M059J (cell line): ENCODE measurements at regions not wholly inside any gene's neighbourhood (a gene's known extent, or its start where the extent isn't known, plus 50 kb on each side); places are given as distances from the start of the nearest gene placed in this dataset.

ENCODE experiments used
- DNase-seq: peaks from one replicate; pipeline ENCODE4 v3.0.0-alpha.2; 2012; ENCODE audit warnings: low read depth

DNA sequence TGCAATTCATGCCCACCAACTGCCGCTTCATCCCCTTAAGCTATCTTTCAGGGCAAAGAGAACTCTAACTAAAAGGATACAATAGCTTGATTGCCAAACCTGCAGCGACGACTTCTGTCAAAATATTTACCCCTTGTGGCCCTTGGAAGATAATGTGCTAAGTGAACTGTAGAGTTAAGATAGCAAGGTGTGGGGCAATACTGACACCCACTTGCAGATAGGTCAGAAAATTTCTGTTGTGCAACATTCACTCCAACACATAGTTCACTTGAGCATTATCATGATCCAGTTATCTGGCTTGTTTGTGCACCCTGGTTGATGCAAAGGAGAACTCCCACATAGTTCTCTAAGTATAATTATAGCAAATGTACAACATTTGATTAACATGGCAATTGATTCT is 55.6 kb downstream of the RHOXF2B start:
- no peak for DNase-seq

DNA sequence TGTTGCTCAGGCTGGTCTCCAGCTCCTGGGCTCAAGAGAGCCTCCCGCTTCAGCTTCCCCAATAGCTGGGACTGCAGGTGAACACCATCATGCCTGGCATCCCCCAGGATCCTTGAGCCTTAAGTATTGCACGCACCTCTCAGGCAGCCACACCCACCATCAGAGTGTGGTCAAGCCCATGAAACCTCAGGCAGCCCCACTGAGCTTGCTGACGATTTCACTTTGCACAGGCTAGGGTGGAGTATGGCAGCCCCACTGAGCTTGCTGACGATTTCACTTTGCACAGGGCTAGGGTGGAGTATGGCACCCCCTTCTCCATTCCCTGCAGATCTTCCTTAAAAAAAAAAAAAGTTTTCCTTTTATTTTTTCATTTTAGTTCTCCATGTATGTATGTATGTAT is 57.2 kb downstream of the RHOXF2B start:
- DNase-seq: no peak

DNA sequence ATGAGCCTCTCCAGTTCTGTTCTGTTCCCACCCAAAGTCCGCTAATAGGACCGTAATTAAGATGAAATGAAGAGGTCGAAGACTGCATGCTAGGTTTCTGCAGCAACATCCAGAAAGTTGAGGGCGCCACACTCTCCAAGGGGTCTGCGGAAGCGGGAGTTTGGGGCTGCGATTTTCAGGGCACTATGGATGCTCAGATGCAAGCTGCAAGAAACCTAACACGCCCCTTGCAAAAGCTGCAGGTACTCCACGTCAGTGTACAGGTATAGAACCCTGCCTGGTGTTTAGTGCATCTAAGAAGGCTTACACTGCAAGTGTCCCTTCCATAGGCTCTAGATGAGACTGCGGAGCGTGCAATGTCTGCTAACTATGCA is 61.4 kb downstream of the RHOXF2B start:
- no peak for DNase-seq

DNA sequence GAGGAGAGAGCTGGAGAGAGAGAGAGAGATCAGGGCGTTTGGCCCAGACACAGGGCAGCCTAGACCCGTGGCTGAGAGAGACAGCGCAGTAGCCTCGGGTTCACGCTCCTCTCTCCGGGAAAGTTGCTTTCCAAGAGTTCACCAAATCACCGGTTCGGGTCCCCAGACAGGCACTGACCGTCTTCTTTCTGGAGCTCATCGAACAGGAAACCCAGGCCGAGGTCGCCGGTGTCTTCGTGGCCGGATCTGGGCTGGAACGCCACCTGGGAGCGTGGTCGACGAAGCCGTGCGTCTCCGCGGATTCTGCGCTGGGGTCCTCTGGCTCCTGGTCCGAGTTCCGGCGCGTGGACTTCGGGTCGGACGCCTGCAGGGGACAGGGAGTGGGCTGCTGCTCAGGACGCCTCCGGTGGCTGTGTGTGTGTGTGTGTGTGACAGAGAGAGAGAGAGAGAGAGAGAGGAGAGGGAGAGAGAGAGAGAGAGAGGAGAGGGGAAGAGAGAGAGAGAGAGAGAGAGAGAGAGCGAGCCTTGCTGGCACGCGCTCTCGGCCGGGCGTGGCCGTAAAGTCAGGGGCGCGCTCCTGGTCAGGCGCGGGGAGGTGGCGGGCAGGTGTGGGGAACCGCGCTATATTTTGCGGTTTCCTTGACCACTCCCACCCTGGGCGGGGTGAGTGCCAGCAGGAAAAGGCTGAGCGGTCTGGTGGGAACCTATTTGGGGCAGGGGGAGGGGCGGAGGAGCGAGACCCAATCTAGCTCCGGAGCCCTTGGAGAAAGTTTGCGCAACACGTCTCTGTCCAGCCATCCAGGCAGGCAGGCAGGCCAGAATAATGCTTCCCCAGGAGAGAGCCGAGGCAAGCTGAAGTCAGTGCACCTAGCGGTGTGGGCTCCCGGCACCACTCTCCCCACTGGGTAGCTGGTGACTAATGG is 62.1 kb downstream of the RHOXF2B start:
- no peak for DNase-seq

DNA sequence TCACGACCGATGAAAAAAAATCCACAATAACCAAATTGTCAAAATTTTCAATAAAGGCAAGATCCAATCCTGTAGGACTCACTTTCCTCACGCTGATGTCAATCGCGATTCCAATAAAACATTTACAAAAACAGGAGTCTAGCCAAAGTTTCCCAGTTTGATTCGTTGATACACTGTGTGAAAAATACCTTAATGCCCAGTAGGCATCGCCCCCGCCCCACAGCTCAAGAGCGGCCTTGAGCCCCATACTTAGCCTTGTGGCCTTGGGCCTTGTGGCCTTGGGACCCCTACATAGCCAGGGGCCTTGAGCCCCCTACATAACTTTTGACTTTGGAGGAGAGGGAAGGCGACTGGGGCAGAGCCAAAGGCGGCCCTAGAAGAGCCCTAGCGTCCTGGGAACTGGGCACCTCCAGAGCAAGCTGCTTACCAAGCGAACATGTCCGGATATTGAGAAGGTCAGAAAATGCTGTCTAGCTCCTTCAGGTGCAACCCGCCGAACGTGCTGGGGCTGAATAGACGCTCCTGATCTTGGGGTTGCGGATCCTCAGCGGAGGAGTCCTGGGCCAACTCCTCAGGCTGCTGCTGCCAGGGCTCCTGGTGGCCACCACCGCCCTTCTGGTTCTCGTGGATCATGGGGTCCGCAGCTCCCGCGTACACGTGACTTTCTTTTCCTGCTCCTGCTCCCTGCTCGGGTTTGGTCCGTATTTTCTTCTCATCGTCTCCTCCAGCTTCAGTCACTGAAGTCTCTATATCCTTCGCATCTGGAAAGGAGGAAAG is 62.9 kb downstream of the RHOXF2B start:
- DNase-seq: no peak

DNA sequence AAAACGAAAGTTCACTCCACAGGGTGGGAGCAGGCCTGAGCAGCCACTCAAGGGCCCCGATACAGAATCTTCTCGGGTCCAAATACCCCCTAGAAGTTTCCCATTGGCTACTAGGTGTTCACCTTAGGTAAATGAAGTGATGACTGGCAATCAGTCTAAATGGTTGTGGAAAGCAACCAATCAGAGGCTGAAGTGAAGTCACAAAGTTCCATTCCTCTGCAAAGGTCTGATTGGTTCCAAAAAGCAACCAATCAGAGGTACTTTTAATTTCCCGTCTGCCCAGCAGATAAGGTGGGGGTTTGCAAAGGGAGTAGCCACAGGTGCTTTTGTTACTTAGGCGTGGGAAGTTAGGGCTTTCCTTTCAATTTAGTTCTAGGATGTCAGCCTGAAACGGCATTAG is 58.2 kb upstream of the NKAP start:
- DNase-seq: no peak

DNA sequence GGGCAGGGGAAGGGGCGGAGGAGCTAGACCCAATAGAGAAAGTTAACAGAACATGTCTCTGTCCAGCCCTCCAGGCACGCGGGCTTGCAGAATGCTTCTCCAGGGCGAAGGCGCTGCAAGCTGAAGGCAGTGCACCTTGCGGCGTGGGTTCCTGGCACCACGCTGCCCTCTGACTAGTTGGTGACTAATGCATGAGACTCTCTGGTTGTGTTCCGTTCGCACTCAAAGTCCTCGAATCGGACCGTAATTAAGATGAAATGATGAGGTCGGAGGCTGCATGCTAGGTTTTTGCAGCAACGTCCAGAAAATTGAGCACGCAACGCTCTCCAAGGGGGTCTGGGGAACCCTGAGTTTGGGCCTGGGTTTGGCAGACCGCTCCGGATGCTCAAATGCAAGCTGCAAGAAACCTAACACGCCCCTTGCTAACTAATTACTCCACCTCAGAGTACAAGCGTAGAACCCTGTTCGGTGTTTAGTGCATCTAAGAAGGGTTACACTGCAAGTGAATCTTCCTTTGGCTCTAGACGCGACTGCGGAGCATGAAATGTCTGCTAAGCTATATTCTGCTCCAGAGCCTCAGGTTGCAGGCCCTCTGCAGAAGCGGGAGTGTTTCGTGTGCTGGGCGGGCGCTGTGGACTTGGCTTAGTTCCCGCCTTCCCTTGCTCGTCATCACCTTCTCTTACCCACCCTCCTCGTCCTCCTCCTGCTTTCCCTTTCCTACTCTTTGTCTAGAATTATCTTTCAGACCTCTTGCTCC is 57.1 kb upstream of the NKAP start:
- peak; percentile 56 for DNase-seq

DNA sequence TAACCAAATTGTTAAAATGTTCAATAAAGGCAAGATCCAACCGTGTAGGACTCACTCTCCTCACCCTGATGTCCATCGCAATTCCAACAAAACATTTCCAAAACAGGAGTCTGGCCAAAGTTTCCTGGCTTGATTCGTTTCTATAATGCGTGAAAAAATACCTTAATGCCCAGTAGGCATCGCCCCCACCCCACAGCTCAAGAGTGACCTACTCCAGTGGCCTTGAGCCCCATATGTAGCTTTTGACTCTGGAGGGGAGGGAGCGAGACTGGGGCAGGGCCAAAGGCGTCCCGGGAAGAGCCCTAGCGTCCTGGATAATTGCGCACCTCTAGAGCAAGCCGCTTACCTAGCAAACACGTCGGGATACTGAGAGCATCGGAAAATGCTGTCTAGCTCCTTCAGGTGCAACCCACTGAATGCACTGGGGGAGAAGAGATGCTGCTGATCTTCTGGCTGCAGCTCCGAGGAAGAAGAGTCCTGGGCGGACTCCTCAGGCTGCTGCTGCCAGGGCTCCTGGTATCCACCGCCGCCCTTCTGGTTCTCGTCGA is 55.6 kb upstream of the NKAP start:
- DNase-seq: no peak

DNA sequence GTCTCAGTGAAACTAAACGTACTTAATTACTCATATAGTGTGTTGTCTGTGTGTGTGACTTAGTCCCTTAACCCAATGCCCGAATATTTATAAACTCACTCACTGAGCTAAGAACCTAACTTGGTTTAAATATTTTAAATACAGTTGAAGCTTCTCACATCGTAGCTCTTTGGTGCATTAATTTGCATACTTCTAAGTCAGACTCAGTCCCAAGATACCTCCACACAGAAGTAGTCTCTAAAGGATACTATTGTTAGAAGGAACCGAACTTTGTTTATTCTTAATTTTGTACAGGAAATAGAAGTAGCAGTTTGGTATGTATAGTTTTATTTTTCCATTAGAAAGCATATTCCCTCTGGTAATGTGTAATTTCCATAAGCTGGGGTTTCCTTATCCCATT is 54.0 kb upstream of the NKAP start:
- no peak for DNase-seq

DNA sequence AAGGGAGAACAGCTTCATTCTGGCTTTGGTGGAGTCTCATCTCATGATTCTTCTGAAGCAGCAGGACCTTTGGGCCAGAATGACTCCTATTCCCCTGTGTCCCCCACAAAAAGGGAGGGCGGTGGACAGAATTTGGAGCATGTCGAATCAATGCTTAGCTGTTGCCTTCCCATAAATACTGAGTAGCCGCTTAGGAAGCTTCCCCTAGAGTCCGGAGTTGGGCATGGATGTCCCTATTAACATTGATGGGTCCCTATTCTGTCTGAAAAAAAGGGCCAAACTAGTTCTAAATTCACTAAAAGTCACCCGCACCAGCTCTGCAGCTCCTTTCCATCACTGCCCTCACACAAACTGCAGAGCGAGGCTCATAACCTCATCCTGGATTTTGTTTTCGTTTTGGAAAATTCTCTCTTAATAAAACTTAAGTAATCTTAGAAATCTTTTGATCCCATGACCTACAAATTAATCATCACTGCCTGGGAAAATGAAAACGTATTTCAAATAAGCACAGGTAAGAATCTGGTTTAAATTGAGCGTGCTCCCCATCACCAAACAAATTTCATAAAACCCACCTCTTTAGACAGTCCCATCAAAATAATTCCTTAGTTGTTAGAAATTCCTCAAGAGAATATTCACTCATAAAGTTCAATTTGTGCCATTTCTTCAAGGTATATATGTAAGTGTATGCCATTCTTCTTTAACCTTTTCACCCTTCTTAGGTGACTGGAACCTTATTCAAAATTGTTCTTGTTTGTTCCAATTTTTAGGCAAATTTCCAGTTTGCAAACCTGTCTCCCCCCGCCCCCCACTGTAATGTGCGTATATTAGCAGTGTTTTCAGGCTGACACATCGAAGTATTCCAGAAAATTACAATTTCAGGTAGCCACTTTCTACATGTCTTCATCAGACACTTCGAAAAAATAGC is 53.3 kb upstream of the NKAP start:
- no peak for DNase-seq

DNA sequence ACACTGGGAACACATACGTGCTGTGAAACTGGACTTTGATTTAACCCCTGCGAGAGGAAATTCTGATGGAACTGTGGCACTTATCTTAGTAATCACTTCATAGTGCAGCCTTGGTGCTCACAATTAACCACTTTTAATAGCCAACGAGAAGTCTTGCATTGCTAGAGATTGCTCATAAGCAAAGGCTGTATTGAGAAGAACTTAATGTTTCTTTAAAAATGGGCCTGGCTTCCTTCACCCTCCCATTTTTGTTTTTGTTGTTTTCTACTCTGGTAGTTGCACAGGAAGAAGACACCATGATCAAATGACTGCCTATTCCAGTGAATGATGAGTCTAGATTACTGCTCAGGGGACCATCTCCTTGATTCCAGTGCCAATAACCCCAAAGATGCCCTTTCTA is 52.5 kb upstream of the NKAP start:
- DNase-seq: no peak
